ENCODE measurements at regions not wholly inside any gene's neighbourhood (a gene's known extent, or its start where the extent isn't known, plus 50 kb on each side); places are given as distances from the start of the nearest gene placed in this dataset.

DNA sequence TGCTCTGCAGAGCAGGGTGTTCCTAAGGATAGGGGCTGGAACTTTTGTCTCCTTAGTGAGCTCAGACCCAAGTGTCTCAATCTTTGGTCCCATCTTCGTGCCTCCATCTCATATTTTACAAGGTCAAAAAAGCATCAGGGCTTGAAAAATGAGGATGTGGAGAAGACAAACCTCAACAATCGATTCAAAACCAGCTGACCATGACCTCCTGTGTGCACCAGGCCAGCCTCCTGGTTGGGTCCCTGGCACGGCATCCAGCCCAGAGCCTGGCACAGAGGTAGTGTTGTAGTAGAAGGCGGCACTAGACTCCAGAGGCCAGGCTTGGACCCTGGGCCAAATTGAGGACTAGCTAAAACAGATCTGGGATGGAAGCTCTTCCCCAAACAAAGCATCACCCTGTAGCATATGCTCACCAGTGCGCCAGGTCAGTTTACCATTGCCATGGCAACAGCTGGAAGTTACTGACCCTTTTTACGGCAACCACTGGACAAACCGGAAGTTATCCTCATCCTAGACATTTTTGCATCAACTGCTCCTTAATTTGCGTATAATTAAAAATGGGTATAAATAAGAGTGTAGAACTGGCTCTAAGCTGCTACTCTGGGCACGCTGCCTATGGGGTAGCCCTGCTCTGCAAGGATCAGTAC is 69.3 kb upstream of the BLCAP start:
- no peak for DNase-seq

DNA sequence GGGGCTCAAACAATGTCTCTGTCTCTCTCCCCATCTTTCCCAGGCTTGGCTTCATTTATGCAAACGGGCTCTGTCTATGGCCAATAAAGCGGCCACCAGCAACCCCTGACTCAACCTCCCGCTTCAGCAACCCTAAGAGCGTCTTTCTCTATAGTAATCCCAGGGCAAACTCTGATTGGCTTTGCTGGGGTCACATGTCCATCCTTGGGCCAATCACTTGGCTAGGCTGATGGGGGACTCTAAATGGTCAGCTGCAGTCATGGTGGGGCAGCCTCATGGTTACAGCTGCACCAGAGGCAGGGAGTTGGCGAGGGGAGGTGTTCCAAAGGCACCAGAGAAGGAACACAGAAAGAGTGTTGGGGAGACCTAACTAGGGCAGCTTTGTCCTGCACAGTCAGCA is 68.5 kb upstream of the BLCAP start:
- DNase-seq = no peak

DNA sequence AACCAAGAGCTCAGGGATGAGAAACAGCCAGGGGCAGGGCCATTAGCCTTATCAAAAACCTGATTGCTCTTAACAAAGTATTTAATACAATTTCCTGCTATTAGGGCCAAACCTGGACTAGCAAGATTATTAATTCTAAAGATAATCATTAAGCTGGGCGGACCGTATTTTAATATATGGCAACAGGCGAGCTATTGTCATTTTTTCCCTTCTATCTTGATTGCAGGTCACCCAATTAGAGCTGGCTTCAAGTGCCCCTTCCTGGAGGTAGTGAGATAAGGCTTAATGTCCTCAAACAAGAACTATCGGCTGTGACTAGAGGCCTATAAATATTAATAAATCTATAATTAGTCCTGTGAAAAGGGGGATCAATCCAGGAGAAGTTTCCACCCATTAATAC is 66.0 kb upstream of the BLCAP start:
- no peak for DNase-seq

DNA sequence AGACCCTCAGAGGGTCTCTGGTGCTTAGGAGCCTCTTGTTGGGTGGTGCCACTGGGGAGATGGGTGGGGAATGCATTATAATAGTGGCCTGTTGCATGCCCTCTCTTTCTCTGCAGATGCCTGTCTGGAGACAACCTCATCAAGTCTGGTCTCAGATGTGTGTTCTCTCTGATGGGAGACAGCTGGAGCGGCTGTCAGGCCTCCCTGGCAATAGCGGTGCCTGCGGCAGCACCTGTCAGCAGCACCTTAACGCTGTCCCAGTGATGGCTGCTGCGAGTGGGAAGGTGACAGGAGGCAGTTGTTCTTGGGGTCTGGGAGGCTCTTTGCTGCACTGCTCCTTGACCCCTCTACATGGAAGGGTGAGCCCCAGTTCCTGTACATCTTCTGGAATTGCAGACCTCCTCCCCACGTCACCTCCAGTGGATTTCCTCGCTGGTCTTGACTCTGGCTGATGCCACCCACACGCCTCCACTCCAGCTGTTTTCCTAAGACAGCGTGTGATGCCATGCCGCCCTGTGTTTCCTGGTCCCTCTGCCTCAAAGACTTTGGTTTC is 63.3 kb upstream of the BLCAP start:
- no peak for DNase-seq

DNA sequence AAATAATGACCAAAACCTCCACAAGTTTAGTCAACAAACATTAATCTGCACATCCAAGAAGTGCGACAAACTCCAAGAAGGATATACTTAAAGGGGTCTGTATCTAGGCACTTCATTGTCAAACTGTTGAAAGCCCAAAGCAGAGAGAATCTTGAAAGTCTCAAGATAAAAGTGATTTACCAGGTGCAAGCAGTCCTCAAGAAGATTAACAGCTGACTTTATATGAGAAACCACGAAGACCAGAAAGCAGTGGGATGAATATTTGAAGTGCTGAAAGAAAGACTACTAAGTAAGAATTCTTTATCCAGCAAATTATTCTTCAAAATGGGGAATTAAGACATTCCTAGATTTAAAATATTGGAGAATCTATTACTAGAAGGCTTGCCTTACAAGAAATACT is 58.4 kb upstream of the BLCAP start:
- no peak for DNase-seq

DNA sequence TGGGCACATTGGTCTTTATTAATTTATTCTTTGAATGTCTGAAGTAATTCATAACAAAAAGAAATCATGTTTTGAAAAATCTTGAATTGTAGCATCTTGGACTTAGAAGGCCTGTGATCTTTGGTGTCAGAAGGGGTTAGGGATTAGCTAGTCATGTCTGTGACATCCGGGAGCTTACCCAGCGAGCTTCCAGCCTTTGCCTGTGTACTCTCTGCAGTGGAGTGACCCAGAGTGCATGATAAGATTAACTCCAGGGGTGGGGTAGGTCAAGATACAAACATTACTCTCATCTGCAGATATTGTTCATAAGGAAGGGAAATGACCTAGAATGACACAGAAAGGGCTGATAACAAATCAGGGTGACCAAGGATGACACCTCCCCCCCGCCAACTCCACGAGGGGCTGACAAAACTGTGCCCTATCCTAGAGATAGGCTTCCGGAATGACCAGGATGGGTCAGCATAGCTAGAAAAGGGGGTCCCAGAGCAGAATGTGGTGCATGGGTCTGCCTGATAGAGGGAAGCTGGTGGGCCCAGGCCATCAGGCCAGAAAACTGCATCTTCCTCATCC is 56.6 kb upstream of the BLCAP start:
- DNase-seq = no peak

DNA sequence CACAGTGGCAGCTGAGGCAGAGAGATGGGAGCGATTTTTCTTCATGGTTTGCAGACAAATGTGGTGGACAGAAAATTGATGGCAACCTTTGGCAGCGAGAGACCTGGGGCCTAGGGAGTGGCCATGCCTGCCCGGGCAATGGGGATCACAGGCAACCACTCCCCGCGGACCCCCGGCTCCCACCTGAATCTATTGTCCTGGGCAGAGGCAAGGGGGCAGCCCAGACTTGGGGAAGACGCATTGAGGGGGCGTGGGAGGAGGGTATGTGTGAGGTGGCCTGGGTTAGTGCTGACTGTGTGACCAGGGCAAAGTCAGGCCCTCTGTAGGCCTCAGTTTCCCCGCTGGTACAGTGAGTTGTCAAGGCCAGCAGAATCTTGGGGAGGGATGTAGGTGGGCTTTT is 53.6 kb upstream of the BLCAP start:
- no peak for DNase-seq

DNA sequence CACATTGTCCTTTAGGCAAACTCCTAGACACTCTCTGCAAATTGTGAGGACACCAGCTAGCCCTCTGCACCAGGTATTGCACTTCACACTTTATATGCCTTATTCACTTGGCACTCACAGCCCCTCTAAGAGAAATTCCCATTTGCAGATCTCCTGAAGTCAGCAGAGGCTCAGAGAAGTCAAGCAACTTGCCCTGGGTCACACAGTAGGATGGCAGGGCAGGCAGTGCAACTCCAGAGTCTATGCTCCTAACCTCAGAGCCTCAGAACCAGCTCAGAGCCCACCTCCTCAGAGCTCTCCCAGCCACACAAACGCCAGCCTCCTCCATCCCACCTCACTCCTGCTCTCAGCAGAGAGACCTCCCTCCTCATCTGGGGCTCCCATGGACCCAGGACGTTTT is 52.4 kb upstream of the BLCAP start:
- no peak for DNase-seq

DNA sequence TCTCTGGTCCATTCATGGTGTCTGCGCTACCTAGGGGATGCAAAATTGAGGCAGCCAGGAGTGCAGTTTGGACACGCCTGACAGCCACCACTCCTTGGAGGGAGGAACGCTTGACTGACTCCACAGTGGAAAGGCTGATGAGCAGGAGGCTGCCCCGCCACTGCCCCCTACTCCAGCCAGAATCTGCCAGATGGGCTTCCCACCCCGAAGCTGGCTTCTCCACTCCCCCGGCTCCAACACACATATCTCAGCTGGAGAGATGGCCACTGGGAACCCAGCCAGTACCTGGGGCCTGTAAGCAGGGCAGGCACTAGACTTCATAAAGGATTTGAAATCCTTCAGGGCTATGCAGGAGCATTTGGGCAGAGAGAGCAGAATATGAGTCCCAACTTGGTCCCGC is 51.4 kb upstream of the BLCAP start:
- no peak for DNase-seq

DNA sequence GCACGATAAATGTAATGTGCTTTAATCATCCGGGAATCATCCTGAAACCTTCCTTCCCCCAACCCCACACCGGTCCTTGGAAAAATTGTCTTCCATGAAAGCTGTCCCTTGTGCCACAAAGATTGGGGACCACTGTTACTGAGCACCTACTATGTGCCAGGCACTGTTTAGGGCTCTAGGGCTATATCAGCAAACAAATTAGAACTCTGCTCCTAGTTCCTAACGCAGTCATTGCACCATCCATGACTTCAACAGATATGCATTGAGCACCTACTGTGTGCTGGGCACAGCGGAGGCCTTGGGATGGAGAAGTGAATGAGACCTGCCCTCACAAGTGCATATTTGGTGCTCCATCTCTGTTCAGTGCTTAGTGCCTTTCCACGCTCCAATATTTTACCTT is 50.3 kb upstream of the BLCAP start:
- no peak for DNase-seq
